ENCODE measurements at regions not wholly inside any gene's neighbourhood (a gene's known extent, or its start where the extent isn't known, plus 50 kb on each side); places are given as distances from the start of the nearest gene placed in this dataset.
"Not testable (repeated sequence)": the region's sequence is repeated elsewhere in the genome, so short reads cannot be mapped to it uniquely, and the experiment has no call there.

DNA sequence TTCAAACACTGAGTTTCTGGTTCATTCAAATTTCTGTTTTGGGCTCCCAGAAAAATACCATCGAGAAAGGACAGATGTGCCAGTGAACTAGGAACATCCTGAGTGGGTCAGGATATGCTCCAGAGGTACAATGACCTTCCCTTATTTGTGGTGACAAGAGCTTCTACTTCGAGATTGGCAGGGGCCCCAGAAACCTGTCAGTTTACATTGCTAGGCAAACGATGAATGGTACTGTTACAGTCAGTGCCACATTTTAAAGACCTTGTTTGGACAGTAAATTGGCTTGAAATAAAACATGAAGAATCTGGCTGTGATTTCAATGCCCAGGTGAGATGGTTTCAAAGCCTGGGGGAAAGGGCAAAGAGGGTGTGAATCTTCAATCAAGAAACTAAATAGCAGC is 454.5 kb upstream of the ID4 start:
- DNase-seq (ENCODE audit: low spot score): no peak

GRCh38 chr6:19391926-19392325 is 445.2 kb upstream of the ID4 start:
- no peak for DNase-seq (ENCODE audit: low spot score)

GRCh38 chr6:19394051-19394450 is 443.1 kb upstream of the ID4 start:
- DNase-seq (ENCODE audit: low spot score): no peak

GRCh38 chr6:19394687-19395086 is 442.5 kb upstream of the ID4 start:
- no peak for DNase-seq (ENCODE audit: low spot score)

DNA sequence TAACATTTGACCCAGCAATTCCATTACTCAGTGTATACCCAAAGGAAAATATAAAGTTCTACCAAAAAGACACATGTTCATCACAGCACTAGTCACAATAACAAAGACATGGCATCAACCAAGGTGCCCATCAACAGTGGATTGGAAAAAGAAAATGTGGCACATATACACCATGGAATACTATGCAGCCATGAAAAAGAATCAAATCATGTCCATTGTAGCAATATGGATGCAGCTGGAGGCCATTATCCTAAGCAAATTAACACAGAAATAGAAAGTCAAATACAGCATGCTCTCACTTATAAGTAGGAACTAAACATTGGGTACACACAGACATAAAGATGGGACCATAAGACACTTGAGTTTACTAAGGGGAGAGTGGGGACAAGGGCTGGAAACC is 441.9 kb upstream of the ID4 start:
- DNase-seq (ENCODE audit: low spot score): no peak

DNA sequence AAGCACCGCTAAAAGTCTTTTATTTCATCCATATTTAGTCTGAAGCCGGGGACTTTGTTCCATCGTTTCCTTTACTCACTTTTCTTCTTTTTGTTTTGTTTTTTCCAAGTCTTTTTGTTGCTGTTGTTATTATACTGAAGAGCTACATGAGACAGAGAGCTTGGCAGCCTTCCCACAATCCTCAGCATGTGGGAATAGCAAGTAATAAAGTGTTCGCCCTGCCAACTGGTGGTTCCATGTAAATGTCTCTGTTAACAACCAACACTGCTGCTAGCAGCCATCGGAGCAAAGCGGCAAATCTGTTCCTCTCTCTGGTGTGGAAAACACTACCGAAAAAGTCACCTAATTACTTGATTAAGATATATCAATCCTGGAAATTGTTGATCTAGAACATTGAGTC is 437.8 kb upstream of the ID4 start:
- no peak for DNase-seq (ENCODE audit: low spot score)

DNA sequence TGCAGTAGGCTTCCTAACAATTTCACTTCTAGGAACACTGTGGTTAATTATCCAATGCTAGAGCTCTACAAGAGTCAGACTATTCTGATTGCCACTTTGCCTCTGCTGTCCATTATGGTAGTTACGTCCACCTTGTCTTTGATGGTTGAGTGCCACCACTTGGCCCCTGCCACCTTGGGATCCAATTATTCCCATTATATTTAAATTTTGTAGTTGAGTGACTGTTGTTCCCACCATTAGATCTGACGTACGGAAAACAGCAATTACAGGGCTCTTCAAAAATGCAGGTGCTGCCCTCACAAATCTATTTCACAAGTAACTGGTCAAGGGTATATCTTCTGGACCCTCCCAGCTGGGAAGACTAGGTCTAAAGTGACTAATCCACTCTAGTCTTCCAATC is 432.3 kb upstream of the ID4 start:
- DNase-seq (ENCODE audit: low spot score): not testable (repeated sequence)

GRCh38 chr6:19408331-19408730 is 428.8 kb upstream of the ID4 start:
- DNase-seq (ENCODE audit: low spot score): no peak

- DNase-seq (ENCODE audit: low spot score): peak; percentile 44
Measured at GRCh38 chr6:19410481-19410880, 426.7 kb upstream of the ID4 start.

DNA sequence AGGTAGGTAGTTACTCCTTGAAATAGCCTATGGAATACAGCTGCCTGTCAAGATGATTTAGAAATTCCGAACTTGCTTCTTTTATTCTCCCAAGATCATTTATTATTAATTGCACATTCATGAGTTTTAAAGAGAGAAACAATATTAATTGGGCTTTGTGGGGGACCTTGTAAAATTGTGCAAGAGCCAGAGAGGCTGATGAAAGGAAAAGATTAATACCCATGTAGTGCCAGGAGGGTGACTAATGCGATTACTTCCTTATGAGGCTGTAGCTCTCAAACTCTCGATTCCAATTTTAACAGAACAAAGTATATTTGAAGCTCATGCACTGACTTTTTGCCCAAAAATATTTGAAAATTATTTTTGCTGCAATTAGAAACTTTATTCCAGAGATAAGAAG is 423.8 kb upstream of the ID4 start:
- peak; percentile 58 for DNase-seq (ENCODE audit: low spot score)

GRCh38 chr6:19415605-19416326 is 421.4 kb upstream of the ID4 start:
- peak; percentile 29 for DNase-seq (ENCODE audit: low spot score)

- no peak for DNase-seq (ENCODE audit: low spot score)
Measured at GRCh38 chr6:19416811-19417210, 420.4 kb upstream of the ID4 start.

DNA sequence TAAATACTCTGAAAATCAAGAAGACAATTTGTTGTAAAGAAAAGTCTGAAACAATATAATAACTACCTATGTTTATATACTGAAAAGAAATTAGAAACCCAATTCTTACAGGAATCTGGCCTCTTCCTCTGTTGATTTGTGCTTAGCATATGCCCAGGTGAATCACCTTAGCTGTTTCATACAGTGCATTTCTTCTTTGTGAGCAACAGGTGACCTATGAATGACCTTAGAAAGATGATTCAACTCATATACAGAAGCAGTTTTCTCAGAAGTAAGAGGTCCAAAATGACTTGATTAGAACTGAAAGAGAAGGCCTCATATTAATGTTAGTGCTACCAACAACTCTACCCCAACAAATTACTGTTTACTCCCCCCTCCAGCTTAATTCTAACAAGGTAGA is 419.5 kb upstream of the ID4 start:
- peak; percentile 66 for DNase-seq (ENCODE audit: low spot score)

DNA sequence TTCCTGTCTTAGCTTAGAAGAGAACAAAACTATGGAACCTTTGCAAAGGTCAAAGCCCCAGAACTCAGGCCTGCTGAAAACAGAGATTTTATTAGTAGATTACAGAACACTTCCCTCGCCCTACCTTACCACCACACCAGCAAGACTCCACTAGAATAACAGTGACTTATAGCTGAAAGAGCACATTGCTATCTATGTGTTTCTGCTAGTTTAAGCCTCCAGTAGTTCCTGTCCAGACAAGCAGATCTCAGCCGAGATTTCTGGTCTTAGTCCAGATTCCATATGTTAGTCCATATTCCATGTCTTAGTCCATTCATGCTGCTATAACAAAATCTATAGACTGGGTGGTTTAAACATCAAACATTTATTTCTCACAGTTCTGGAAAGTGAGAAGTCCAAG is 412.3 kb upstream of the ID4 start:
- no peak for DNase-seq (ENCODE audit: low spot score)

GRCh38 chr6:19427548-19427947 is 409.6 kb upstream of the ID4 start:
- no peak for DNase-seq (ENCODE audit: low spot score)

- no peak for DNase-seq (ENCODE audit: low spot score)
Measured at GRCh38 chr6:19432966-19433498, 404.1 kb upstream of the ID4 start.

DNA sequence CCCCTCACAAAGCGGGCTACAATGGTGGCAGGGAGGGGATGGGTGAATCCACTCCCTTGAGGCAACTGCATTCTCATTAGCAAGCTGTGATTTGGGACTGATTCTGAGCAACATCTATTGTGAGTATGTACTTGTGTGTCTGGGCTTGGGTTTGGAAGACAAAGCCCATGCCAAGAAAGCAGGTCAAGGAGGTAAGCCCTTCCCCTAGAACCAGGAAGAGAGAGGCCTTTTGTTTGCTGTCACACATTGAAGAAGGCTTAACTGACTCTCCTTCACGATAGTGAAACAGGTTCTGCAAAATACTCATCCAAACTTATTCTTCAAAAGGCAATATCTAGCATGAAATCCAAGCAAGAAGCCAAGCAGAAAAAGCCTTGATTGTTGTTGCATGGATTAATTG is 403.1 kb upstream of the ID4 start:
- no peak for DNase-seq (ENCODE audit: low spot score)

- no peak for DNase-seq (ENCODE audit: low spot score)
Measured at GRCh38 chr6:19435755-19436154, 401.4 kb upstream of the ID4 start.

DNA sequence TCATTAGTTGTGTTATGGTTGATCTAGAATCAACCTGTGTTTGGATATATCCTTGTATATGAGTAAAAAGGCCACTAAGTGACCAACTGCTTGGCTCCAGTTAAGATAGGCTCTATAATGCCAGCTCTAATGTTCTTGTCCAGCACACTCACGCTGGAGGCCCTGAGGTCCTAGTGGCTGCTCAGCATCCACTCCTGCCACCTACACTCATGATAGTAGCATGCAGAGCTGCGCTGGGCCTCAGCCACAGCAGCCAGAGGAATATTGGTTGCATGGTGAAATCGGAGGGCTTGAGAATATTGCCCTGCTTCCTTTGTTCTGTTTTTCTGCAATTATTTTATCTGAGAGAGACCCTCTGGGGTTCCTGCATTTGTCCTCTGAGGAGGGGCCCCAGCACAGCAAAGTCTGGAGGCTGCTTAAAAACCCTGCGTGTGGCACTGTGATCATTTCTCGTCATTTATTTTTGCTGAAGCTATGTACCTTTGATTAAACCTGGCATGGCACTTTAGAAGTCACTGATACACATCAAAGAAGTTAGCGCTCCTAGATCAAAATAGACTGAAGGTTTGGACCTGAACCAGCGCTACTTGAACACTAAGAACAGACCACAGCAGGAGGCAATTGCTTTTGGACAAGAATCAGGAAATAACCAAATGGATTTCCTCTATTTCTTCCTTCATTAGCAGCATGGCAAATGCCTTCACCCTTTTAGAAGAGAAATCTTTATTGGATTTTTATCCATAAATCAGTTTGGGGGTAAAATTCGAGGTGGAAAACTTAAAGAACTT is 398.4 kb upstream of the ID4 start:
- DNase-seq (ENCODE audit: low spot score): no peak

DNA sequence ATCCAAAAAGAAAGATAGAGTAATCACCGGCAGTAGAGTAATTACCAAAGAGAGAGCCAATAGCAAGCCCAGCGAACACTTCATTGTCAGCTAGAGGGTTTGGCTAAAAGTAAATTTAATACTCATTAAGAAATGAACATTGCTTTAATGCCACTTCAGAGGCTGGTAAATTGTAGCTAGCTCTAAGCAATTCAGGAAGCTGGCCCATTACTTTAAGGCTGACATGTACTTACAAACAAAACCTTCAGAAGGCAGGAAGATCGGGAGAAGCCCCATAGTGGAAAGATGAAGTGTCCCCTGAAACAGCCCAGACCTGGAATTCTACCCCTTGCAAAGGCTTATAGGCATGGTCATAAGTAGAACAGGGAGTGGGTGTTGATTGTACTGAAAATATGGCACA is 396.6 kb upstream of the ID4 start:
- no peak for DNase-seq (ENCODE audit: low spot score)

- no peak for DNase-seq (ENCODE audit: low spot score)
Measured at GRCh38 chr6:19443411-19443810, 393.8 kb upstream of the ID4 start.

GRCh38 chr6:19444041-19444440 is 393.1 kb upstream of the ID4 start:
- no peak for DNase-seq (ENCODE audit: low spot score)

- no peak for DNase-seq (ENCODE audit: low spot score)
Measured at GRCh38 chr6:19444481-19444880, 392.7 kb upstream of the ID4 start.
